ENCODE measurements at regions not wholly inside any gene's neighbourhood (a gene's known extent, or its start where the extent isn't known, plus 50 kb on each side); places are given as distances from the start of the nearest gene placed in this dataset.

GRCh38 chr14:25400607-25401206 lies 350.8 kb upstream of the STXBP6 start:
- peak in 3 of 4 experiments; percentile 56 to 67 (median 64) for TF ChIP-seq CTCF (IDR thresholded peaks at IDR 0.05)
- no peak for TF ChIP-seq POLR2AphosphoS5 (IDR thresholded peaks at IDR 0.05)
- no peak for TF ChIP-seq POLR2A (IDR thresholded peaks at IDR 0.05)

Data from prostate gland (tissue), 2 donors.